H9 (cell line): ENCODE measurements at regions not wholly inside any gene's neighbourhood (a gene's known extent, or its start where the extent isn't known, plus 50 kb on each side); places are given as distances from the start of the nearest gene placed in this dataset.

Experiments used
- DNase-seq: peaks from one replicate; pipeline ENCODE4 v3.0.0-alpha.2; 2017
- H2AFZ ChIP-seq: one replicate; pipeline ENCODE4 v1.6.1; 2013; ENCODE audit warnings: mild to moderate bottlenecking, low read length, control low read depth, moderate library complexity
- H2AK5ac ChIP-seq: 2 replicates; pipeline ENCODE4 v1.6.1; 2013; ENCODE audit warnings: low read length, control low read depth, mixed read lengths; ENCODE audit not compliant: insufficient read length
- H2BK120ac ChIP-seq: one replicate; pipeline ENCODE4 v1.6.1; 2013; ENCODE audit warnings: low read depth, mild to moderate bottlenecking, low read length, control low read depth, inconsistent platforms; ENCODE audit not compliant: poor library complexity, severe bottlenecking
- H2BK12ac ChIP-seq: 2 replicates; pipeline ENCODE4 v1.6.1; 2013; ENCODE audit warnings: low read length, control low read depth, mixed read lengths, low read depth; ENCODE audit not compliant: insufficient read length
- H2BK15ac ChIP-seq: 2 replicates; pipeline ENCODE4 v1.6.1; 2013; ENCODE audit warnings: low read depth, low read length, control low read depth
- H2BK20ac ChIP-seq: one replicate; pipeline ENCODE4 v1.6.1; 2013; ENCODE audit warnings: low read depth, mild to moderate bottlenecking, low read length, control low read depth, inconsistent platforms; ENCODE audit not compliant: poor library complexity, severe bottlenecking
- H2BK5ac ChIP-seq: 2 replicates; pipeline ENCODE4 v1.6.1; 2013; ENCODE audit warnings: low read length, control low read depth, mixed read lengths; ENCODE audit not compliant: insufficient read length
- H3K14ac ChIP-seq: 2 replicates; pipeline ENCODE4 v1.6.1; 2013; ENCODE audit warnings: low read length, control low read depth; ENCODE audit not compliant: insufficient read depth
- H3K18ac ChIP-seq: 2 replicates; pipeline ENCODE4 v1.6.1; 2013; ENCODE audit warnings: low read depth, mild to moderate bottlenecking, mixed read lengths, low read length, control low read depth; ENCODE audit not compliant: insufficient read length
- H3K23ac ChIP-seq: 2 replicates; pipeline ENCODE4 v1.6.1; 2013; ENCODE audit warnings: low read length, control low read depth, mixed read lengths, low read depth; ENCODE audit not compliant: insufficient read length
- H3K23me2 ChIP-seq: 2 replicates; pipeline ENCODE4 v1.6.1; 2013; ENCODE audit warnings: low read depth, mild to moderate bottlenecking, mixed read lengths, low read length, control low read depth; ENCODE audit not compliant: insufficient read length, poor library complexity, severe bottlenecking
- H3K27ac ChIP-seq: 2 replicates; pipeline ENCODE4 v1.5.1; 2013; ENCODE audit warnings: low read length, control low read depth, mixed read lengths, low read depth; ENCODE audit not compliant: insufficient read length
- H3K27me3 ChIP-seq: 2 replicates; pipeline ENCODE4 v1.6.1; 2013; ENCODE audit warnings: low read length, control low read depth, inconsistent platforms; ENCODE audit not compliant: insufficient read depth
- H3K4ac ChIP-seq: 2 replicates; pipeline ENCODE4 v1.6.1; 2013; ENCODE audit warnings: low read depth, mild to moderate bottlenecking, control low read depth, inconsistent platforms, low read length, moderate library complexity
- H3K4me1 ChIP-seq: 2 replicates; pipeline ENCODE4 v1.6.1; 2013; ENCODE audit warnings: low read length, control low read depth, inconsistent platforms; ENCODE audit not compliant: insufficient read depth
- H3K4me2 ChIP-seq: 2 replicates; pipeline ENCODE4 v1.6.1; 2013; ENCODE audit warnings: low read length, control low read depth, mixed read lengths; ENCODE audit not compliant: insufficient read length, insufficient read depth
- H3K56ac ChIP-seq: 2 replicates; pipeline ENCODE4 v1.6.1; 2013; ENCODE audit warnings: low read depth, mild to moderate bottlenecking, mixed read lengths, low read length, control low read depth; ENCODE audit not compliant: insufficient read length
- H3K79me1 ChIP-seq: 2 replicates; pipeline ENCODE4 v1.6.1; 2013; ENCODE audit warnings: low read depth, mild to moderate bottlenecking, moderate library complexity, low read length, control low read depth, inconsistent platforms; ENCODE audit not compliant: insufficient read depth, poor library complexity, severe bottlenecking
- H3K79me2 ChIP-seq: 2 replicates; pipeline ENCODE4 v1.6.1; 2013; ENCODE audit warnings: low read length, control low read depth, inconsistent platforms; ENCODE audit not compliant: insufficient read depth
- H3K9ac ChIP-seq: 2 replicates; pipeline ENCODE4 v1.6.1; 2013; ENCODE audit warnings: low read length, control low read depth, mixed read lengths; ENCODE audit not compliant: insufficient read length; ENCODE audit errors: extremely low read depth
- H3K9me3 ChIP-seq: one replicate; pipeline ENCODE4 v1.6.1; 2013; ENCODE audit warnings: low read depth, low read length, inconsistent platforms; ENCODE audit not compliant: control insufficient read depth
- H3T11ph ChIP-seq: one replicate; pipeline ENCODE4 v1.6.1; 2013; ENCODE audit warnings: mild to moderate bottlenecking, low read length, control low read depth, inconsistent platforms
- H4K20me1 ChIP-seq: one replicate; pipeline ENCODE4 v1.6.1; 2013; ENCODE audit not compliant: control insufficient read depth, insufficient read length, insufficient read depth
- H4K5ac ChIP-seq: 2 replicates; pipeline ENCODE4 v1.6.1; 2013; ENCODE audit warnings: low read depth, mild to moderate bottlenecking, mixed read lengths, low read length, control low read depth; ENCODE audit not compliant: insufficient read length
- H4K8ac ChIP-seq: replicated peaks from 2 replicates; pipeline ENCODE4 v1.6.1; 2013; ENCODE audit warnings: low read length, control low read depth, mixed read lengths, low read depth; ENCODE audit not compliant: insufficient read length
- H4K91ac ChIP-seq: 2 replicates; pipeline ENCODE4 v1.6.1; 2013; ENCODE audit warnings: low read depth, mild to moderate bottlenecking, moderate library complexity, mixed read lengths, low read length, control low read depth; ENCODE audit not compliant: insufficient read length
- H3K27ac Mint-ChIP-seq, 3 experiments: 2 replicates in 2 of 3; 3 replicates in 1 of 3; pipeline ENCODE4 v1.8.0; 2020 to 2021; ENCODE audit warnings: mixed read lengths in 3 of 3, mild to moderate bottlenecking in 1 of 3, moderate library complexity in 1 of 3
- H3K27me3 Mint-ChIP-seq: 2 replicates; pipeline ENCODE4 v1.8.0; 2021; ENCODE audit warnings: low read depth, mild to moderate bottlenecking, moderate library complexity, mixed read lengths
- H3K36me3 Mint-ChIP-seq, 3 experiments: 2 replicates in 2 of 3; 3 replicates in 1 of 3; pipeline ENCODE4 v1.8.0; 2020 to 2021; ENCODE audit warnings: low read depth in 3 of 3, mixed read lengths in 3 of 3; ENCODE audit not compliant: insufficient read depth in 1 of 3
- H3K4me1 Mint-ChIP-seq, 2 experiments: 2 replicates each; pipeline ENCODE4 v1.8.0; 2020; ENCODE audit warnings: mixed read lengths in 2 of 2
- H3K4me3 Mint-ChIP-seq, 2 experiments: 2 replicates in 1 of 2; 3 replicates in 1 of 2; pipeline ENCODE4 v1.8.0; 2020 to 2021; ENCODE audit warnings: mild to moderate bottlenecking in 2 of 2, mixed read lengths in 2 of 2, moderate library complexity in 1 of 2
- H3K9me3 Mint-ChIP-seq, 2 experiments: 2 replicates in 1 of 2; 3 replicates in 1 of 2; pipeline ENCODE4 v1.8.0; 2020; ENCODE audit warnings: mild to moderate bottlenecking in 2 of 2, mixed read lengths in 2 of 2, moderate library complexity in 1 of 2
- CTCF ChIP-seq: fragments of 200-600 bp; sonication (generic); conservative IDR thresholded peaks from 3 replicates; pipeline ENCODE4 v1.8.0; 2021; ENCODE audit warnings: antibody characterized with exemption, mild to moderate bottlenecking
- WGBS: extraction: QIAGEN DNeasy Blood & Tissue Kit; methylation state at CpG from one replicate; pipeline ENCODE4 v1.1.7; 2013; ENCODE audit warnings: missing lambda C conversion rate, low lambda C conversion rate, mixed read lengths; ENCODE audit not compliant: insufficient read length; ENCODE audit errors: extremely low coverage; 5-methylcytosine and 5-hydroxymethylcytosine counted together

- H2BK5ac ChIP-seq = no peak overlapping the region
- no peak overlapping the region for H2BK20ac ChIP-seq
- no peak overlapping the region for H2BK120ac ChIP-seq
- H3K27me3 ChIP-seq = no peaks in the 10 kb centered on the region
- H3K27ac ChIP-seq = no peak overlapping the region
- DNase-seq = no peak
- H3K4me1 ChIP-seq = no peaks in the 10 kb centered on the region
- H3K27me3 Mint-ChIP-seq = no peaks in the 10 kb centered on the region
- WGBS = no CpG with 5 or more reads among the region's 2 CpGs
- H2BK15ac ChIP-seq = no peak overlapping the region
- no peak overlapping the region for H2AK5ac ChIP-seq
- H3K56ac ChIP-seq = no peak overlapping the region
- no peaks in the 10 kb centered on the region for H3K79me2 ChIP-seq
- no peak overlapping the region for H4K91ac ChIP-seq
- no peaks in the 10 kb centered on the region for H3K23me2 ChIP-seq
- no peaks in the 10 kb centered on the region for H3K79me1 ChIP-seq
- no peaks in the 10 kb centered on the region for H3K9me3 ChIP-seq
- H3K4me3 Mint-ChIP-seq = no peak overlapping the region
- H3K4ac ChIP-seq = no peak overlapping the region
- H3K4me1 Mint-ChIP-seq = peaks cover 5 to 7% of the 10 kb centered on the region in 2 experiments; a peak in 2 of 4 replicates
- no peak overlapping the region for H3T11ph ChIP-seq
- no peak overlapping the region for H4K8ac ChIP-seq
- no peak overlapping the region for H3K27ac Mint-ChIP-seq
- no peak overlapping the region for H2AFZ ChIP-seq
- H3K4me2 ChIP-seq = no peak overlapping the region
- H3K36me3 Mint-ChIP-seq = no peaks in the 10 kb centered on the region
- no peak overlapping the region for H3K9ac ChIP-seq
- no peak overlapping the region for H2BK12ac ChIP-seq
- H3K18ac ChIP-seq = no peak overlapping the region
- no peaks in the 10 kb centered on the region for H4K20me1 ChIP-seq
- no peak for TF ChIP-seq CTCF
- H3K9me3 Mint-ChIP-seq = no peaks in the 10 kb centered on the region
- H3K14ac ChIP-seq = no peak overlapping the region
- no peak overlapping the region for H4K5ac ChIP-seq
- H3K23ac ChIP-seq = no peak overlapping the region
These were observed 313.0 kb downstream of the RWDD3 start for GRCh38 chr1:95547005-95547404.
